Limb (tissue), 2 donors: ENCODE measurements at regions not wholly inside any gene's neighbourhood (a gene's known extent, or its start where the extent isn't known, plus 50 kb on each side); places are given as distances from the start of the nearest gene placed in this dataset.

Experiments
- DNase-seq, 2 donors: peaks; one replicate each; pipeline ENCODE4 v3.0.0-alpha.2; 2016; ENCODE audit errors: extremely low spot score in 2 of 2

DNA sequence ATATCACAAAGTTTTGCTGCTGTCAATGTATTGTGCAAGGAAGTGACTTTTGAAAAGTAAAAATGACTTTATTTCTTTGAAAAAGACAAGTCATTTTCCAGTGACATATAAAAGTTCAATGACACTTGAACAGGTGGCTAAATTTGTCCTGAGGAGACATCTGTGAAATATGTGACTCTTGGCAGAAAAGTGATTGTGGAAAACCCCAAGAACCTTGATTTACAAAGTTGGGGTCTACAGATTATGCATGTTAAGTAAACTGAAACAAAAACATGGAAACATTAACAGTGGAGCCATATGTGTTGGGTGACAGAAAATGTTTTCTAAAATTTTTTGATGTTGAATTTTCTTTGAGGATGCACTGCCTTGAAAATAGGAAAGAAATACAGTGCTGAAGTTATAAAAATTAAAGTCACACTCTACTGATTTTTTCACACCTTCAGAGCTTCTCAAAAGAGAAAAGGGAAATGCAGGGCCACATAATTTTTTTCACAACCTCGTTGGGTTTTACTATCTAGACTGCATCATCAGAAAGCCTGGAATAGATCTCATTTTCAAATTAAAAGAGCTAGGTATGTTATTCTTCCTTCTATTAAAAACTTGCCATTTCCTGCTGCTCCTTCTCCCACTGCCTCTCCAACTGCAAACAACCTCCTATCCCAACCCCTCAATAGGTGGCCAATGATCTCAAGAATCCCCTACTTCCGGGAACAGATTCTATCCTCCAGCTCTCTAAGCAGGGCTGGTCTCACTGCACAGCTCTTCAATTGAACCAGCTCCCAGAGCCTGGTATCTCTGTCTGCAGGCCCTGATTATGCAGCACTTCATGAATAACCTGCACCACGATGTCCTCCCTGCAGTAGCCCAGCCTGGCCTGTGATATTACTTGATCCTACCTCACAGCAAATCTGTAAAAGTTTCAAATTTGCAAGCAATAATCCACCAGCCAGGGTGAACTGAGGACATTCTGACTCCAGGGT lies 570.8 kb upstream of the CPEB2 start:
- no peak for DNase-seq

DNA sequence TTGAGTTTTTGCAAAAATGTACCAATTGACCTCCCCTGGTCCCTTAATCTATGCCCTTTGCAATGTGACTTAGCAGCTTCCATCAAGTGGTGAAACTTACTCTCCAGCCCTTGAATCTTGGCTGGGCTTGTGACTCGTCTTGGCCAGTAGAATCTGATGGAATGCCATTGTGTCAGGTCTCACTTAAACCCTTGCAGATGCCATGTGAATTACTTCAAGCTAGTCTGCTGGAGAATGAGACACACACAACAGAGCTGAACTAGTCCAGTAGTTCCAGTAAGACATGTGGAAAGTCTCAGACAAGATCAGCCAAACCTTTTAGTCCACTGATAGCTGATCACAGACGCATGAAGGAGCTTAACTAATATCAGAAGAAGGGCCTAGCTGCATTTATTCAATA lies 567.8 kb upstream of the CPEB2 start:
- DNase-seq: no peak

DNA sequence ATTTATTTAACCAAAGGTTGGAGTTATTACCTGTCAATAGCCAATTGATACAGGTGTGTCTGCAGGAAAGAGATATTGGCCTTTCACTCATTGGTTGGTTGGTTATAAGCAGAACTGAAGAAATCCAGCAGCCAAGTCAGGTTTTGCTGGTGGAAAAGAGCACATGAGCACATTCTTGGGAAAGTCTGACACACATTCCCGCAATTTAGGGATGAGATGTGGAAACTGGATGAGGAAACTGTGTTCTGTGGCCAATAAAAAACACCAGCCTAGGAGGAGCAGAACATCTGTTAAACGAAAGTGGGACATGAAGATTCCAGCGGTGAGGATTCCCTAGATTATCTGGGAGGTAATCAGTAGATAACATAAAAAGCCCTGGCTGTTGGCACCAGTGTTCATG lies 567.4 kb upstream of the CPEB2 start:
- no peak for DNase-seq

DNA sequence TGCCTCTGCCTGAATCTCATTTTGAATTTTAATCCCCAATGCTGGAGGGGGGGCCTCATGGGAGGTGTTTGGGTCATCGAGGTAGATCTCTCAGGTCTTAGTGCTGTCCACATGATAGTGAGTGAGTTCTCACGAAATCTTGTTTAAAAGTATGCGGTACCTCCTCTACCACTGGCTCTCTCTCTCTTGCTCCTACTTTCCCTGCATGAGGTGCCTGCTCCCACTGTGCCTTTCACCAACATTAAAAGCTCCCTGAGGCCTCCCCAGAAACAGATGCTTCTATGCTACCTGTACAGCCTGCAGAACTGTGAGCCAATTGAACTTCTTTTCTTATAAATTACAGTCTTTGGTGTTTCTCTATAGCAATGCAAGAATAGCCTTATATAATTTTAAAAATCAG lies 560.7 kb upstream of the CPEB2 start:
- DNase-seq: no peak

DNA sequence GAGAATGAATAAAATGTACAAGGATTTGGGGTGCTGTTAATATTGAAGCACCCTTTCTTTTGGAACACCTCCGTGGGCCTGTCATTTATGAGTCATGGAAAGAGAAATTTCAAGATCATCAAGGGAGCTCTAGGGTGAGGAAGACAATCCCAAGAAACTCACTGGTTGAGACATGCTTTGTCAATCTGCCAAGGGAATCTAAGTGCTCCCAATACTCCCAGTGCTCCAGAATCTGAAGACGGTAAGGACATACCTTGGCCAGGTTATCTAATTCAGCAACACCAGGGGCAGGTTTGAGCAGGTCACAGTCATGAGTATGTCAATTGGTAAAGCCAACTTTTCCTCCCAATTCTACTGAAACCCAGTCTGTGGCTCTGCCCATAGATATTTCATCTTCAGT lies 556.4 kb upstream of the CPEB2 start:
- DNase-seq: no peak

DNA sequence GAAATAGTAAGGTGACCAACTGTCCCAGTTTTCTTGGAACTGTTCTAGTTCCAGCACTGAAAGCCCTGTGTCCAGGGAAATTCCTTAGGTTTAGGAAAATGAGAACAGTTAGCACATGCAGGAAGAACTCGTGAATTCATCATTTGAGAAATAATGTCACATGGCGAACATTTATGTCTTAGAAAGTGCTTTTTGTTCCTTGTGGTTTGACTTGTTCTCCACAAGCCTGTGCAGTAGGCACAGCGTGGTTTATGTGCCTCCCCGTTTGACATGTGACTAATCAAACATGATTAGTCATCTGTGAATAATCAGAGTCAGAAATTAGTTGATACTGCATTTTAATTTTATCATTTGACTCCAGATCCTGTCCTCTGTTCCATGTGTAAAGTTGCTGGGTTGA lies 556.0 kb upstream of the CPEB2 start:
- DNase-seq: no peak

DNA sequence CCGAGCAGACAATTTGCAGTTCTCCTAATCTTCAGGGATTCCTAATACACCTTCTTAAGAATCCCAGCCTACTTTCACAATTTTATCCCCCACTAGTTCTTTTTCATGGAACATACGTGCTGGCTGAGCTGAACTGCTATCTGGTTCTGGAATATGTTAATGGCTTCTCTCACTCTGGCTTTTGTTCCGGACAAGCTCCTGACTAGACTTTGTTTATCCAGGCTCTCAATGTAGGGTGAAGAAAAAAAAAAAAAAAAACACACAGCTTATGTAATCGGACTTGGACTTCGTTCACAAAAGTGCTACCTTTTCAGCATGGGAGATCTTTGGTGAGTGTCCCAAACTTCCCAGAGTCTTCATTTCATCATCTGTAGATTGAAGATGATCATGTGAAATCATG lies 555.4 kb upstream of the CPEB2 start:
- DNase-seq: no peak

DNA sequence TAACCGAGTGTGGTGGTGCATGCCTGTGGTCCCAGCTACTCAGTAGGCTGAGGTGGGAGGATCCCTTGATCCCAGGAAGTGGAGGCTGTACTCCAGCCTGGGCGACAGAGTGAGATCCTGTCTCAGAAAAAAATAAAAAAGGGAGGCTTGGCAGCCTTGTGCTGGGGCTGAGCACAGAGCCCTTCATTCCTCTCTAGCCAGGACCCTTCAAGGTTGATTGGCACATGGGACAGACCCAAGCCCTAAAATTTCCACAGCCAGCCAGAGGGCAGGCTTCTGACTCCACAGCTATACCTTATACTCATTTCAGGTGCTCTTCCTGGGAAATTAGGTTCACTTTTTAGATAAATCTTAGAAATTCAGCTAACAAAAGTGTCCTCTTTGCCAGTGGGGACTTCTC lies 553.0 kb upstream of the CPEB2 start:
- DNase-seq: no peak

DNA sequence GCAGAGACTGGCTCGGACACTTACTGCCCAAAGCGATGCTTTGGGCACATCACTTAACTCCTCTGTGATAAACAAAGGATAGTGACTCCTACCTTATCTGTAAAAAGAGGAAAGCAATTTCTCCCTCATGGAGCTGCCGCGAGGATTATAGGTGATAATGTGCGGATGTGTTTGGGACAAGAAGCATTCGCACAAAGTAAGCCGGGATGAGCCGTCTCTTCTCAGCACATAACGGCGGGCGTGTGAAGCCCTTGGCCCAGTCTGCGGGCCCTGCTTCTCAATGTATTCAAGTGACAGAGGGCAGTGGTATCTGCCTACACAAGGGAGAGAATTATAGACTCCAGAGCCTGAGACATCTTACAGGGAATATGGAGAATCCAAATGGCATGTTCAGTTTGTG lies 550.3 kb upstream of the CPEB2 start:
- no peak for DNase-seq

DNA sequence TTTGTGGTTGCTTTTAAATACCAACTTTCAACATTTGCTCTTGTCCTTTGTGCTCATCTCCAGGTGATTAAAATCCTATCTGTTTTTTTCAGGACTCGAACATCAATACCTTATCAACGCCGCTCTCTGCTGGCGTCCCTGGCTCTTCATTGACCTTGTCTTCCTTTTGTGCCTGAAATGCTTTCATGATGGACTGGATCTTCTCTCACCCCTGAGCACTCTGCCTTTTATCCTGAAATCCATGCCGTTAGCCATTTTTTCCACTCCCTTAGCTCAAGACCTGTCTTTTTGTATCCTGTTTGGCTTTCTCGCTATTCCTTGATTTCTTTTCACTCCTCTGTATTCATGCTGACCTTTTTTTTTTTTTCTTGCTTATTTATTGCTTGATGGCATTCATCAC lies 549.5 kb upstream of the CPEB2 start:
- DNase-seq: no peak

DNA sequence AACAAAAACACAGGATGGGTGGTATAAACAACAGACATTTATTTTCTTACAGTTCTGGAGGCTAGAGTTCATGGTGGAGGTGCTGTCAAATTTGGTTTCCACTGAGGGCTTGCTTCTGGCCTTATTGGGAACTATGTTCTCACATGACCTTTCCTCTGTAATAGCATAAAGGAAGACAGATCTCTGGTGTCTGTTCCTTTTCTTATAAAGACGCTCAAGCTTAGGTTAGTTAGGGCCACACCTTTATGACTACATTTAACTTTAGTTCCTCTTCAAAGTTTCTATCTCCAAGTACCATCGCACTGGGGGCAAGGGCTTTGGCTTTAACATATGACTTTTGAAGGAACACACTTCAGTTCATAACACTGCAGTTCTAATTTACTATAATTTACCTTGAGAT lies 543.8 kb upstream of the CPEB2 start:
- DNase-seq: no peak

DNA sequence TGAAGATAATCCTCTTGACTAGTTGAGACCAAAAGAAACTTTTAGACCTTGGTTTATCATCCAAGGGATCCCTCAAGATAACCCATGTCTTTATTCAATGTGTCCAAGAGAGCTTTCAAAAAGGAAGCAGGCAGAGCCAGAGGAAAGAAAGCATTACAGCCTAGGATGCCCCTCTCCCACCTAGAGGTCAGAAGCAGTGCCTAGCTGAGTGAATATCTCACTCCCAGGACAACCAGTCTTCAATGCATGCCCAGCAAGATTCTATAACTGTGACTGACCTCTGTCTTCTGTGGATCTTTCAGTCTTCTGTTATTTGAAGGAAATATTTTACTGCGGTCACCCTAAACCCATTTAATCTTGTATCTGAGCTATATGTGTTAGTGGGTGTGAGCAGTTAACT lies 537.2 kb upstream of the CPEB2 start:
- no peak for DNase-seq

DNA sequence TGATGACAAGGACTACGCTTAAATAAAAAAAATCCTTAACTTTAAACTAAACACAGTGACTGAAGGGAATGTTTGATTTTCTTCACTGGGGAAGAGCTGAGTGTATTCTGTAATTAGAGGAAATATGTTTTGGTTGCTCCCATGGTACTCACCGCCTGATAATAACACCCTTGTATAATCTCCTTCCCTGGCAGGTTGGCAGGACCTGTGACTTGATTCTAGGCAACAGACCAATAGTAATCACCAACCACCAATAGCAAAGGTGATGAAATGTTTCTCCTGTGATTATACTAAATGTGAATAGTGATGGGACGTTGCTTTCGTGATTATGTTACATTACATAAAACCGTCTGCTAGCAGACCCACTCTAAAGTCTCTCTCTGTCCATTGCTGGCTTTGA lies 536.8 kb upstream of the CPEB2 start:
- DNase-seq: no peak

DNA sequence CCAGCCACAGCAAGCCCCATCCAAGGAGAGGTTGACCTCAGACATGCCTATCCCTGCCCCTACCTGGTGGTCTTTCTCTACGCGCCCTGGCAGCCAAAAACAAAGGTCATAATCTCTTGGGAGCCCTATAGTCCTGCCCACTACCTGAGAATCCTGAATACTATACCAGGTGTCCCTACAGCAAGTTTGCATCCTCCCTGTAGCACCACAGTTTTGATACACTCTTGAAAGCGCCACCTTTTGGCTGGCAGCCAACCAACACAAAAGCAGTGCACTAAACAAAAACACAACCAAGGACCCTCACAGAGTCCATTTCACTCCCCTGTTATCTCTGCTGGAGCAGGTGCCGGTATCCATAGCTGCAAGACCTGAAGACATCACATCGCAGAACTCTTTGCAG lies 523.8 kb upstream of the CPEB2 start:
- DNase-seq: no peak

DNA sequence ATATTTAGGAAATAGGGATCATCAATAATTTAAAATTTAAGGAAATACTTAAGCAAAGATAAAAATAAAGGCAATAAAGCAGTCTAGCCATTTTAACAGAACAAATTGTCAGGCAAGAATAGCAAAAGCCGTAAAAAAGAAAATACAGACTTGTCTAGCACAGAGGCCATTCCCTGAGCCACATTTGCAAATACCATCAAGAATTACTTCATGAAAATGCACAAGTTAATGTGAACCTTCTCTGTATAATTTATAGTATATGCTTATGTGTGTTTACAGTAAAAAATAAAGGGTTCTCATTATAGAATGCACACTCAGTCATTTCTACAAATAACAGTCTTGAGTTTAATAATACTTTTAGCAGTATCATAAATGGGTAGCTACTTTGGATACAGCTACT lies 505.9 kb upstream of the CPEB2 start:
- no peak for DNase-seq

DNA sequence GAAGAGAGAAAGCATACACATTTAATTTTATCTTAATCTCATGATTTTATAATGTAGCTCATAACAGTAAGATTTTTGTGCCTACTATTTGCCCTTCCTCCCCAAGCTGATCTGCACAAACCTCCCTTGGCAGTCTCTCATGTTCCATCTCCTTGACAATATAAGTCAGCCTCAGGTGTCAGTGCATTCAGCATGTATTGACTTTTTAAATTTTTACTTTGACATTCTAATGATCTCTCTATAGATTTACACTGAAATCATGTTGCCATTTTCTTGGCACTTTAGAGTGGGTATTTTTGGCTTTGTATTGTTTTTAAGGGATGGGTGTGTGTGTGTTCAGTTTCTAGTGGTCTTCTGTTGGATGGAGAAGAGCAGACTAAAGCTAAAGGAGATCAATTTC lies 505.3 kb upstream of the CPEB2 start:
- no peak for DNase-seq

DNA sequence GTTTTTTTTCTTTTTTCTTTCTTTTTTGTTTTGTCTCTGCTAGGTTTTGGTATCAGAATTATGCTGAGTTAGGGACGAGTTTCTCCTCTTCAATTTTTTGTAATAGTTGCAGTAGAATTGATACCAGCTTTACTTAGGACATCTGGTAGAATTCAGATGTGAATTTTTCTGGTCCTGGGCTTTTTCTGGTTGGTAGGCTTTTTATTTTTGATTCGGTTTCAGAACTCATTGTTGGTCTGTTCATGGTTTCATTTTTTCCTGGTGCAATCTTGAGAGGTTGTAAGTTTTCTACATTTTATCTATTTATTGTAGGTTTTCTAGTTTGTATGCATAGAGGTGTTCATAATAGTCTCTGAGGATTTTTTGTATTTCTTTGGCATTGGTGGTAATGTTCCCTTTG lies 498.1 kb upstream of the CPEB2 start:
- no peak for DNase-seq

DNA sequence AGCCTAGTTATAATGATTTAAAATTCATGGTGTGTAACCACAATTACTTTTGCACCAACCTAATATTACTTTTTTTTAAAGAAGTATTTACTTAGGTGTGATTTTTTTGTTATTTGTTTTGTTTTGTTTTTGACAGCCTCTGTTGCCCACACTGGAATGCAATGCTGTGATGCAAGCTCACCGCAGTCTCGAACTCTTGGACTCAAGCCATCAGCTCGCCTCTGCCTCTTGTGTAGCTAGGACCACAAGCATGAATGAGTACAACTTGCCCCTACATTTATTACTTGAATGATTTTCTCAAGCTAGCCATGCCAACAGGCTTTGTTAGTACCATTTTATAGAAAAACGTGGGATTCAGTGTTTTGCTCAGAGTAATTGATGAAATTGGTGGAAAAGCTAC lies 488.8 kb upstream of the CPEB2 start:
- DNase-seq: no peak

DNA sequence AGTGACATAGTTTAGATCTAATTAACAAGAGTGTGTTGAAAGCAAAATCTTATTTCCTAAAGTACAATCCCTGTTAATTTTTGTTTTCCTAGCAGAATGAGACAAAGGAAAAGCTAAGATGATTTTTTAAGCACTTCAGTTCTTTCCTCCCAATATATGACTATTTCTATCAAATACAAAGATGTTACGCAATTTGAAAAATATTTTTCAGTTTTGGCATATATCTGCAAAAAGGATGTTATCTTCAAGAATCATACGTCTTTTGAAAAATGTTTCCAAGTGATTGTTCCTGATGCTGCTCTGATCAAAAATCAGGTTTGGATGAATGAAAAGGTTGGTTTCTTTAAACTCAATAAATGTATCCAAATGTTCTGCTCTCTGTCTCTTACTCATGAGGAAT lies 486.7 kb upstream of the CPEB2 start:
- no peak for DNase-seq

DNA sequence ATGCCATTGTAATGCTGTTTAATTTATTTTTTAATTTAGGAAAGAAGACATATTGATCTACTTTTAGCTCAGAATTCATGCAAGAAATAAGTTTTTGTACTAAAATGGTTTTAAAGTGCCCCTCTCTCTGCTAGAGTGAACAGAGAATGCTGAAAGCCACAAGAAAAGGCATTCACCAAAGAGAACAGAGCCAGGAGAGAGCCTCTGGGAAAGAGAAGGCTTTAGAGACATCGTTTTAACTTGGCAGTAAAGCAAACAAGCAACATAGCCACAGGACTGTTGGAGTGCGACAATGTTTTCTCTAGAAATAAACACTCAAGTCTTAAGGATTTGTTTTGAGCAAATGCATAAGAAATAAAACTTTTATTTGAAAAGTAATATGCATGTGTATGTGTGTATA lies 484.1 kb upstream of the CPEB2 start:
- no peak for DNase-seq

DNA sequence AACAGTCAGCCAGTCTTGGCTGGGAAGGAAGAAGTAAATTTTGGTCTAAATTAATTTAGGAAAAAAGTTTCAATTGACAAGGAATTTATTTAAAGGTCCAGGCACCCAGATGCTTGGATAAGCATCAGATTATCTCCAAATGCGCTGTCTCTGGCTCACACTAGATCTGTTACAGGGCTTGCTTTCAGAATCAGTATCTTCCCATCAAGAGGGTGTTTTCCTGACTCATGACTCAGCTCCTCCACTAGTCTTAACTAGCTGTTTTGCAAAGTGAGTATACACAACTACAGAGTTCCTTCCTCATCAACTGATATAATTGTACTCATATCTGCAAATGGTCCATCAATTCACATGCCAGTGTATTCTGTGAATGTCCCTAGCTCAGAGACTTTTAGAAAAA lies 482.1 kb upstream of the CPEB2 start:
- DNase-seq: no peak

DNA sequence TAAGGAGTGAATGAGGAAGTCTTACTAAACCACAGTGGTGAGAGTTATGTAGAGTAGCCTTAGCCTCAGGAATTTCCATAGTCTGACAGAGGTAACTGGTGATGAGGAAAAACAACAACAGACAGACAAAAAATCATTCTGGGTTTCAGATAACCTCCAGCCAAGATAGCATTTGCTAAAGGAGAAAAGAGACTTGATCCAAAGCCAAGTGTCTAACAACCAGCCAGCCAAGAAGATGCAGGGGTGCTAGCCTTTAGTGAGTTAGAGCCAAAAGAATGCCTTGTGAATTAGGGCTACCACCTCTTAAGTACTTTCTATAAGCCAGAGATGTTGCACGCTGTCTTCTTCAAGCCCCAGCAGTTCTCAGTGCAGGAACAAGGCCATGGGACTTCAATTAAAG lies 478.0 kb upstream of the CPEB2 start:
- no peak for DNase-seq

DNA sequence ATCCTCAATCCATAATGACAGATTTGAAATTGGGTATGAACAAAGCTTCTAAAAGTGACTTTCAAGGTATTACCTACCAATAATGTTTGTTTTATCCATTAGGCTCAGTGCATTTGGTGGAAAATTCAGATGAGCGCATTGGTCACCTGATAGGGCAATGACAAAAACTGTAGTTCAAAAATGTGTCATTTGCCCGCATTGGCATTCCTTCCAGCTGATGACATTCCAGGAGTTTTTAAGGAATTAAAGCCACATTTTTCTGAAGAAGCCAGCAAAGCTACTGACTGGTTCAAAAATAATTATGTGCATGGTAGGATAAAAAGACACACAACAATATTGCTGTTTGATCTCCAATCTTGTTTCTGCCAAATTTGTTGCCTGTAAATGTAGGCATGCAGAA lies 473.4 kb upstream of the CPEB2 start:
- DNase-seq: no peak

DNA sequence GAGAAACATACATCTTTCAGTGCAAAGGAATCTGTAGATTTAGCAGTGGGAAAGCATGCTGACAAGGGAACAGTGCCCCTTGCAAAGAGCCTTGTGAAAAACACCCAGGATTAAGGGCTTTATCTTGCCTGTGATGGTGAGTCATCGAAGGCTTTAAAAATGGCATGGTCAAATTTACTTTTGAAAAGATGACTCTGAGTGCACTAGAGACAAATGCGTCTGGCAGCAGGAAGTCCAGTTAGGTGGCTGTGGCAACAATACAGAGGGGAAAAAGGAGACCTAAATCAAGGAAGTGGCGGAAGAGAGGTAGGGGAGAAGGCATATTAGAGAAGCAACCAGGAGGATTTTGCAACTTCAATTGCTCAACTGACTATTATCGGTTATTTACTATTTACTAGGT lies 472.6 kb upstream of the CPEB2 start:
- DNase-seq: no peak
